ENCODE measurements at regions not wholly inside any gene's neighbourhood (a gene's known extent, or its start where the extent isn't known, plus 50 kb on each side); places are given as distances from the start of the nearest gene placed in this dataset.
"Not testable (repeated sequence)": the region's sequence is repeated elsewhere in the genome, so short reads cannot be mapped to it uniquely, and the experiment has no call there.

DNA sequence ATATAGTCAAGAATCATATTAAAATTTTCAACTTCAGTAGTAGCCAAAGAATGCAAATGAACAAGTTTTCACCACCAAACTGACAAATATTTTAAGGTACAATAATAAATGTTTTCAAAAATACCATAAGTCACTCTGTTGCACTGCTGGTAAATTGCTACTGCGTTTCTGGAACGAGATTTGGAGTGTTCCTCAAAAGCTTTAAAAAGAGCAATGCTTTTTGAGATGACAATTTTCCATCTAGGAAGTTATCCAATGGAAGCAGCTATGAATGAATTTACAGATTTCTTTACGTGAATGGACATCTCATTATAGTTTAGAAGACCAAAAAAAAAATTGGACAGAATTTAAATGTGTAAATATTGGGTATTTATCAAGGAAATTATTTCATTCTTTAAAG lies 173.2 kb upstream of the OR13F1 start:
- no peak for DNase-seq (ENCODE audit: low read depth)

DNA sequence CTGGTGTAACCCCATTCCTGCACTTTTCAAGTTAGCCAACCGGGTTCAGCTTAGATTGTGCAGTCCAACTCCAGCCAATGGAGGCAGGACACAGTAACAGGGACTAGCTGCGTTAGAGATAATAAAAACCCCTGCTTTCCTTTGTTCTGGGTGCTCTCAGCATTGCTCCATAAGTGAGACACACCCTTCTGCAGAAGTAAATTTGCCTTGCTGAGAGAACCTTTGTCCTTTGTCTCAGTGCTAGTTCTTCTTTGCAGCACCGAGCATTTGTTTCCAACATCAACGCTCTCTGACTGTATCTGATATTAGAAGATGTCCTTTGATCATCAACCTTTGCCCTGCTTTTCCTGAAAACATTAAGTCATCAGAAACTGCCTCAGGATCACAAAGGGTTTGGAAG lies 169.5 kb upstream of the OR13F1 start:
- no peak for DNase-seq (ENCODE audit: low read depth)

DNA sequence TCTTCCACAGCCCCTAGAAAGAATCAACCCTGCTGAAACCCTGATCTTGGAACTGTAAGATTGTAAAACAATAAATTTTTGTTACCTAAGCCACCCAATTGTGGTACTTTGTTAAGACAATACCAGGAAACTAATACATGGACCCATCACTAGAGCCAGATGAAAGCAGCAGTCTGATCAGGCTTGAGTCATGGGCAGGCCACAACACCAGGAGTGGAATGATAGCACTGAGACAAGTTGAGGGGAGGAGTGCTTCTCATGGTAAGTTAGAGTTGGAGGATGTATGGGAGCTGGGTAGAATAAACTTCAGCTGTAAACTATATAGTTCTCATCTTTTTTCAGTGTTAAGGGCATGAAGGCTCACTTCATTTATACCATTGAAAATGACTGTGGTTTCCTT lies 164.4 kb upstream of the OR13F1 start:
- DNase-seq (ENCODE audit: low read depth), result no peak

DNA sequence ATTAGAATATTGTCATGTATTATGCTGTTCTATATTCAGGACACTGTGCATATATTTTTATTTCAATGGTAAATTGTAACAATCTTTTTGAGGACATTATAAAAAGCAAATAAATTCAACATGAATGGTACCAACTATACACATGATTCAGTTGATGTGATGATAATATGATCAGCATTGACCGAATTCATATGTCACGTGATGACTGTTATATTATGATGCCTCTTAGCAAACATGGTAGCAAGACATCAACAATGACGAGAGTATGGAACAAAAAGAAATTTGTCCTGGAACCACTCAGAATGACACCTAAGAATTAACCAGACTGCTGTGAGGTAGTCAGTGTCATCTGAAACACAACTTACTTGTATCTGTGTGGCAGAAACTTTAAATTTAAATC lies 161.5 kb upstream of the OR13F1 start:
- DNase-seq (ENCODE audit: low read depth), result no peak

DNA sequence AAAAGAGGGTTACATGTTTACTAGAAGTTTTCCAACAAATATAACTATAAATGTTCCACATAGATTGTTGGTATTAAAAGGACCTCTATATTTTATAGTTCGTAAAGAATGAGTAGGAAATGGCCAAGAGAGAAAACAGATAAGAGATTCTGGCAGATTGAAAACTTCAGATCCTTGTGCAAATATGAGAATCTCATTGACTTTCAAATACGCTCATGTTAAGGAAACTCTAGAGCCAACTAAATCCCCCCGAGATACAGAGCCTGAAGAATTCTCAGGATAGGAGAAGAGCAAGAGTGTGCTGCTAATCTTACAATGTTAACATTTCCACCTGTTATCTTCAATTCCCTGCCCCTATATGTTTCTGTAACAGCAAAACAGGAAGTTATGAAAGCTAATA lies 159.0 kb upstream of the OR13F1 start:
- DNase-seq (ENCODE audit: low read depth), result no peak

DNA sequence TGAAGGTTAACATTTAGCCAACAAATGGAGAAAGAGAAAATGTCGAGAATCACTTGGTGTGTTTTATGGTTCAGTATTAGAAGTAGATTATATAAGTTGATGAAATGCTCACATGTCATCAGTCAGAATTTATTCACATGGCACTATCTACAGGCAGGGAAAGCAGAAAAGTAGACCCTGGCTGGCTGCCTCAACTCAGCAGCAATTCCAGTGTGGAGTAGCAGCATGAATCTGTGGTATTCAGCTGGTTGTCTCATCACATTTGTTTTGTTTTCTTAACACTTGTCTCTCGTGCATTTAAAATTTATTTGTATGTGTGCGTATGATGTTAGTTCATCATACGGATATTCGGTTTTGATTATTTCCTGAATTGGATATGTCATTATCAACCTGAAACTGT lies 153.5 kb upstream of the OR13F1 start:
- no peak for DNase-seq (ENCODE audit: low read depth)

DNA sequence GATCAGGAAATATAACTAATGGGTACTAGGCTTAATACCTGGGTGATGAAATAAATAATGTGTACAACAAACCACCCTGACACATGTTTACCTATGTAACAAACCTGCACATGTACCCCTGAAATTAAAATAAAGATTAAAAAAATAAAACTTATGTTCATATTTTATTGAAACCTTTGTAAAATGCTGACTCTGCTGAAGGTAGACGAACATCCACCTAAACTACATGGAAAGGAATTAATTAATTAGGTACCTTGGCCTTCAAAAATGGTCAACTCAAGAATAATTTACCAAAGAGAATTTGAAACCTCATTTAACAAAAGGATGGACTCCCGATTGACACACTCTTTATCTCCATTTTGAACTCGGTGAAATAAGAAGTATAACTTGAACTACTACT lies 152.3 kb upstream of the OR13F1 start:
- DNase-seq (ENCODE audit: low read depth), result no peak

DNA sequence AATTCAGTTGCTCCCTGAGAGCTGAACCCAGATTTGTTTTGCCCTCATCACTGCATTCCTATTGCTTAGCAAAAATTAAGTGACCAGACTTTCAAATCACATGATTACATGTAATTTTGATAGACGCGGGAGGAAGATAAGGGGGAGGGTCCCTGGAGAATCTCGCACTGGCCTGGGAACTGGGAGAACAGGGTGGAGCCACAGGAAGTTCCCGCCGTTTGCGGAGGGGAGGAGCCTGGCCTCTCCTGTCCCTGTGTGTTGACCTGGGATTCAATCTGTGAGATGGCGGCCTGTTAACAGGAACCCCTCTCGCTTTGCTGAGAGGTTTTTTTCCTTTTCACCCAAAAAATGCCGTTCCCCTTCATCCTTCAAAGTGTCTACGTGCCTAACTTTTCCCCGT lies 142.9 kb upstream of the OR13F1 start:
- no peak for DNase-seq (ENCODE audit: low read depth)

DNA sequence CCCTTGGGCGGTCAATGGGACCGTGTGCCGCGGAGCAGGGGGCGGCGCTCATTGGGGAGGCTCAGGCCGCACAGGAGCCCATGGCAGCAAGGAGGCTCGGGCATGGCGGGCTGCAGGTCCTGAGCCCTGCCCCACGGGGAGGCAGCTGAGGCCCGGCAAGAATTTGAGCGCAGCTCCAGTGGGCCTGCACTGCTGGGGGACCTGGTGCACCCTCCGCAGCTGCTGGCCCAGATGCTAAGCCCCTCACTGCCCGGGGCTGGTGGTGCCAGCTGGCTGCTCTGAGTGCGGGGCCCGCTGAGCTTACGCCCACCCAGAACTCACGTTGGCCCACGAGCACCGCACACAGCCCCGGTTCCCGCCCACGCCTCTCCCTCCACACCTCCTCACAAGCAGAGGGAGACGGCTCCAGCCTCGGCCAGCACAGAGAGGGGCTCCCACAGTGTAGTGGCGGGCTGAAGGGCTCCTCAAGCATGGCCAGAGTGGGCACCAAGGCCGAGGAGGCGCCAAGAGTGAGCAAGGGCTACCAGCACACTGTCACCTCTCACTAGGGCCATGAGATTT lies 141.1 kb upstream of the OR13F1 start:
- DNase-seq (ENCODE audit: low read depth), result no peak

DNA sequence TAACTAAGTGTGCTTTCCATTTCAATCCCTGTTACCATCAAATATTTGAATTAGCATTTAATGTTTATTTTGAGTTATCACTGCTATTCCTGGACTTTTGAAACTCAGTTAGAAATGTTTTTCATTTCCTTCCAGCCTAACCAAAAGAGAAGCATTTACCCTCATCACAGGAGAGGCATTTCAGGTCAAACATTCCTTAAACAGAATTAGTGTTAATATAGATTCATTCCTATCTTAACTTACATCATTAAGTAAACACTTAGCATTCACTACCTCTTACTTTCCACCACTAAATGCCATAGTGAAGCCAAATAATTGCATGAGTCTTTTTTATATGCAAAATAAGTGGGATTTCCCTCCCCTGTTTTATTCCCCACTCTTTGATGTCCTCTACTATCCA lies 136.6 kb upstream of the OR13F1 start:
- DNase-seq (ENCODE audit: low read depth), result no peak

DNA sequence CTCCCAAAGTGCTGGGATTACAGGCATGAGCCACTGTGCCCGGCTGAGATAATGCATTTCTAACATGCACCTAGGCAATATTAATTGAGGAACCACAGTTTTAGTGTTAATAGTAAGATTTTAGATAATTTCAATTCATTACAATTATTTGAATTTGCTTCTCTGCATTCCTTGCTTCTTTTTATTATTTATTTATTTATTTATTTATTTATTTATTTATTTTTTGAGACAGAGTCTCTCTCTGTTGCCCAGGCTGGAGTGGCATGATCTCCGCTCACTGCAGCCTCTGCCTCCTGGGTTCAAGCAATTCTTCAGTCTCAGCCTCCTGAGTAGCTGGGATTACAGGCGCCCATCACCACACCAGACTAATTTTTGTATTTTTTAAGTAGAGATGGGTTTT lies 135.7 kb upstream of the OR13F1 start:
- DNase-seq (ENCODE audit: low read depth), result not testable (repeated sequence)

DNA sequence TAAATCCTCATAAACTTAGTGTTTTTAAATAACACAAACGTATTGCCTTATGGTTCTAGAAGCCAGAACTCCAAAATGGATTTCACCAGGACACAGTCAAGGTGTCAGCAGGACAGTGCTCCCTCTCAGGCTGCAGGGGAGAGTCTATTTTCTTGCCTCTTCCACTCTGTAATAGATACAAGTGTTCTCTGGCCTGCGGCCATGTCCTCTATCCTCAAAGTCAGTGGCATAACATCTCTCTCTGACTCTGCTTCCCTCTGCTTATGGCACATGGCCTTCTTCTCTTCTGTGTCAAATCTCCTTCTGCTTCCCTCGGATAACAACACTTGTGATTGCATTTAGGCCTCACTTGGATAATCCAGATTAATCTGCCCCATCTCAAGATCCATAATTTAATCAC lies 129.4 kb upstream of the OR13F1 start:
- no peak for DNase-seq (ENCODE audit: low read depth)

DNA sequence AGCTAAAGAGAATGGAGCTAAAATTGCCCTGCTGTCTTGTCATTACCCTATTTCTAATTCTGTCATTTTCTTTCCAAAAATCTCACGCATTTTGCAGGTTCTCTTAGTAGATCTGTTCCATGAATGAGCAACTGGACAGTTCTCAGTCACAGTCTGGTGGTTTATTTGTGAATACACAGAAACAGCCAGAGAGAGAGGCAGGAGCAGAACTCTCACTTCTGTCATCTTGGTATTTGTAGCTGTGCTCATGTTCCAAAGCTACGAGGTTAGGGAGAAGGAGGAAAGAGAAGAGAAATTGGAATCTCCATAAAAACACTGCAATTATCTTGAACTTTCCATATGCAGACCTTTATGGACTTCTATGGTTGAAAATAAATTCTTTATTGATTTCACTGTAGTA lies 118.0 kb upstream of the OR13F1 start:
- DNase-seq (ENCODE audit: low read depth), result no peak

DNA sequence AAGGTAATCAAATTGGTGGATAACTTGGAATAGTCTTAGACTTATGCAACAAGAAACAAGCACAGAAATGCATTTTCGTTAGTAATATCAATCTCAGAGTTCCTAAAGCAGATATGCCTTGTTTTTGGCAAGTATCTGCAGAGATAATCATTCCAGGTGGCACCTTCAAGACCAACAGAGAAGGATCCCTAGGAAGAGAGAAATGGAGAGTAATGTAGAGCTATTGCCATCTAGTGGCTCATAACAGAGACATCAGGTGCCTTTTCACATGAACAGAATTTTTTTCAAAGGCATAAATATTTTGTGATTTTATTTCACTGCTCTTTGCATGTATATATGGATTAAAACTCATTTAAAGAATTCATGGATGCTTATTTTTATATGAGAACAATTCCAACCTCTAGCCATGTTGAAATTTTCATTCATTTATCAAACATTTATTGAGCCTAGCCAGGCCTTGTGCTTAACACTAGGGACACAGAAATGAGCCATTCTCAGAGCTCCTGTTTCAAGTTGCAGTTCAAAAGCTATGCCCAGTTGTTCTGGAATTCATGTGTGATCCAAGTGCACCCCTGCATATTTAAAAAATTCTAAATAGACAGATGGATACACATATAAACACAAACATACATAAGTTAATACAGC lies 117.5 kb upstream of the OR13F1 start:
- DNase-seq (ENCODE audit: low read depth), result peak; percentile 27

DNA sequence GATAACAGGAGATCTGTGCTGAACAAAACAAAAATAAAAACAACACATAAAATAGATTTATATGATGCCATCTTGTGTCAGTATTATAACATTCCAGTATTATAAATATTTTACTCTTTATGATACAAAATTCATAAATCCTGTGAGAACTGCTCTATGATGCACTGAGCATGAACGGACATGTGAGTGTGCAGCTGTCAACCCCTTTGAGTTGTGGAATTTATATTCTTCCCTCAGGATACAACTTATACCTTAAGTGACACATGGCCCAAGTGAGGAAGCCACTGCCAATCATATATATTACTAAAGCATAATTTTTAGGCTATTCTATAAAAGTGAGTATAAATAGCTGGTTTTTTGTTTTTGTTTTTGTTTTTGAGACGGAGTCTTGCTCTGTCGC lies 116.0 kb upstream of the OR13F1 start:
- no peak for DNase-seq (ENCODE audit: low read depth)

DNA sequence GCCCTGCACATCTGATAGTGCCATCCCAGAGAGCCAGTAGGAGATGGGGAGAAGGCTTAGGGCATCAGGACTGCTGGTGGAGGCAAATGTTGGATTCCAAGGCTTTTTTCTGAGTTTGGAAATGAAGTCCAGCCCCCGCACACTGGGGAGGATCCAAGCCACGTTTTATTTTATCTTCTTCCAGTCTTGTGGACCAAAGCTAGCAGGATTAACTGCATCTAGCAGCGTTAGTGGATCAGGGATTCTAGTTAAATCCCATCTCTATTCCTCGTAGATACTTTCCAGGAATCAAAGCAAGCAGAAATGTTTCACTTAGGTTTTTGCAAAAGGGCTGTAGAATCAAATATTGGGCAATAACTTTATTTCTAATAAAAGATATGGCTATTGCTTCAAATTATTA lies 114.7 kb upstream of the OR13F1 start:
- DNase-seq (ENCODE audit: low read depth), result no peak

DNA sequence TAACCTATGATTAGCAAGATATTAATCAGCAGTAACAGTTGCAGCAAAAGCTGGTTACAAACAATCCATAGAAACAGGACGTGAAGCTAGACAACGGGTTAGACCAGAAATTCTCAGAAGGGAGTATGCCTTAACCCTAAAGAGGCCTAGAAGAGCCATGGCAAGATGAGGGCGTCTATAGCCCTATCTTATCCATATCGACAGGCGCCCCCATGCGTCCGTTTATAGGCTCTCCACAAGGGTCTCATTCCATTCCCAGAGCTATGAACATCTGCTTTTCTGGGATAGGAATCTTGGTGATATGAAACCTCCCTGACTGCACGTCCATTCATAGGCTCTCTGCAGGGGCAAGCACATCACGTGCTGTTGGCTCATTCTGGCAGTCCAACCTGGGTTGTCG lies 109.2 kb upstream of the OR13F1 start:
- DNase-seq (ENCODE audit: low read depth), result not testable (repeated sequence)

DNA sequence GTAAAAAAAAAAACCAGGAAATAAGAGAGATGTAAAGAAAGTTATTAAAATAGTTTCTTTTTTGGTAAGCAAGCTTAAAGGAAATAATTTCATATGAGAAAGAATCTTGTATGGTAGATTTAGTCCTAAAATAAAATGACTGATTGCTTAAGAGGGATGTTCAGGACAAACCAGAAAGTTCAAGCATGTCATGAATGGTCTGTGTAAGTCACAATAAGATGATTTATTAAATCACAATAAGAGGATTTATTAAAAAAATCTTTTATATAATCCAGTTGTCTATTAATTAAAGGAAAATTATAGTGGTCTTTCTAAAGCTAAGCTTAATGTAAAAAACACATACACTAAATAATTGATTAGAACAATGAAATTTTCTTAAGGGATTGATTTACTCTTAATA lies 91.8 kb upstream of the OR13F1 start:
- DNase-seq (ENCODE audit: low read depth), result no peak

DNA sequence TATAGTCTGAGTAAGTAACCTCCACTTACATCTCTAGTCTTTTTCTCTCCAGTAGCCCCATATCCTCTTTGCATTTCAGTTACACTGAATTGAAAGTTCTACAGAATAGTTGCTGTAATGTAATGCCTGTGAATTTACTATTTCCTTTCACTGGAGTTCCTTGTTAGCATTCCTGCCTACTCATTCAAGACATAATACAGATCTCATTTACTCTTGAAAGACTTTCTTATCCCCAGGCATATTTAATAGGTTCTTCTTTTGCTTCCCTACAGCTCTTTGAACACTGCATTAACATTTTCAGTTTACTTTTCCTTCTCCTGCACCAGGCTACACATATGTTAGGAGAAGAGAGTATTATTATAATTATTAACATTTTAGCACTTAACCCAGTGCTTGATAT lies 87.6 kb upstream of the OR13F1 start:
- DNase-seq (ENCODE audit: low read depth), result no peak

DNA sequence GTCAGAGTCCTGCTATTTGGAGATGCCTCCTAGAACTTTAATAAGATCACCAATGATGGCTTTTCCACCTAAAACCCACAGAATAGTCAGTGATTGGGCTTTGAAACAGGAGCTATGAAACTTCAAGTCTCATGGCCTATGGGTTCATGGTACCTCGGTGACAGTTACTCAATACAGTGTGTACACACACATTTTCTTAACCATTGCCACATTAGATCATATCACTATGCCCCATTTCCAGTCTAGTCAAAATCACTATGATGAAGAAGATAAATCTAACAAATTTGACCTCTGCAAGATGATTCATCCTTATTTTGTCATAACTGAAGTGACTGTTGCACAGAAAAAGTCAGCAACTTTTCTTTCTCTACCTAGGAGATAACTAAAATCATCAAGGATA lies 86.8 kb upstream of the OR13F1 start:
- DNase-seq (ENCODE audit: low read depth), result no peak

DNA sequence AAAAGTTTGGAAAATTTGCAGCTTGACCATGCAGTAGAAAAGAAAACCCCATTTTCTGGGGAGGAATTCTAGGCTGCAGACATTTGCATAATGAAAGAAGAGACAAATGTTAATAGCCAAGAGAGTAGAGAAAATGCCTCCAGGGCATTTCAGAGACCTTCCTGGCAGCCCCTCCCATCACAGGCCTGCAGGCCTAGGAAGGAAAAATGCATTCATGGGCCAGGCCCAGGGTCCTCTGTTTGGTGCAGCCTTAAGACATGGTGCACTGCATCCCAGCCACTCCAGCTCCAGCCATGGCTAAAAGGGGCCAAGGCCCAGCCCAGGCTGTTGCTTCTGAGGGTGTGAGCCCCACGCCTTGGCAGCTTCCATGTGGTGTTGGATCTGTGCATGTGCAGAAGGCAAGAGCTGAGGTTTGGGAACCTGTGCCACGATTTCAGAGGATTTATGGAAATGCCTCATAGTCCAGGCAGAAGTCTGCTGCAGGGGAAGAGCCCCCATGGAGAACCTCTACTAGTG lies 75.0 kb upstream of the OR13F1 start:
- DNase-seq (ENCODE audit: low read depth), result no peak

DNA sequence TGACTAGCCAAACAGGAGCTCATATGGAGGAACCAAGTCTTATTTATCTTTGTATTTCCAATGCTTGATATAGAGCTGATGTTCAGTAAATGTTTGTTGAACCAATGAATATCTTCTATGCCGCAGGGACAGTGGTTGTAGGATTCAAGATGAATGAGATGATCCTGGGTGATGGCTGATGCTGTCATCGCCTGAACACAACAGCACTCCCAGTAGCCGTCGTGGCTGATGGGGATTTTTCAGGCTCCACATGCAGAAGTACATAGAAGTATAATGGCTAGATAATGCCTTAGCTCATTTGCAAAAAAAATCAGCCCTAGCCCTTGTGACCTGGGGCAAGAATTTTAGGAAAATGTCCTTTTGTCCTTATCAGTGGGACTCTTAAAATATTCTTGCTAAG lies 69.0 kb upstream of the OR13F1 start:
- no peak for DNase-seq (ENCODE audit: low read depth)

DNA sequence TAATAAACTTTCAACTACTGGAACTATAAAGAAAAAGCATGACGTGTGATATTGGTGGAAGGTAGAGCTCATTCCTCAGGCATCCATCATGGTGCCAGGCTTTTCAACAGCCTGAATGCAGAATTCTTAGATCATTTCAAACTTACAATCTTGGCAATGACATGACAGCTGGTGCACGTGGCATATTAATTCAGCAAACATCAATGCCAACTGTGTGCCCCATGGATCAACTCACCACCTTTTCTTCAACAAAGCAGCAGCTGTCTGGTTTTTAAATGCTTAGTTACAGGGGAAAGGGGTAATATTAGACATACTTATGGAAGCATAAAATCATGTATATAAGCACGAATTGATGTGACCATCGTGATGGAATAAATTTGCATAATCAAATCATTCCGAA lies 56.0 kb upstream of the OR13F1 start:
- DNase-seq (ENCODE audit: low read depth), result no peak

Data from fibroblast of the conjunctiva (primary cell).